Lower leg skin (tissue), 3 donors: ENCODE measurements at regions not wholly inside any gene's neighbourhood (a gene's known extent, or its start where the extent isn't known, plus 50 kb on each side); places are given as distances from the start of the nearest gene placed in this dataset.

ENCODE experiments used
- CTCF ChIP-seq, 3 donors: fragments of 450-650 bp; IDR thresholded peaks; one replicate each; pipeline ENCODE4 v1.5.1; 2016; ENCODE audit warnings: antibody characterized with exemption in 3 of 3, mild to moderate bottlenecking in 3 of 3, moderate library complexity in 2 of 3
- POLR2A ChIP-seq, 2 donors: fragments of 450-650 bp; IDR thresholded peaks; one replicate each; pipeline ENCODE4 v1.6.1; 2016 to 2017; ENCODE audit warnings: antibody characterized with exemption in 2 of 2, mild to moderate bottlenecking in 1 of 2, moderate library complexity in 1 of 2

DNA sequence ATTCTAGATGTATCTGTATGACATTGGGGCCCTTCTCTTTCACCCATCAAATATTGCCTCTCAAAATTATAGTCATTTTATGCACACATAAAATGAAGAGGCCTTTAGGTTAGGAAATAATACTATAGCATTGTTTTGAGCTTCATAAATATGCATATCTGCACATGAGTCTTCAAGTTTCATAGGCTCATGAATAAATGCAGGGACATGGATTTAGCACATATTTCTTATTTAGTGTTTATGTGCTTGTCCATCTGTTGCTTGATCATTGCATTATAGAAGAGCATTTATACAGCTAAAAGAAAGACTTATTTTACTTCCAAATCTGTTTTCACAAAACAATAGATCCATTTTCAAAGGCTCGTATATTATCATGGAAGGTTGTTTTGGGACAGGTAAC, 455.8 kb downstream of the EPM2A start:
- TF ChIP-seq CTCF (IDR thresholded peaks at IDR 0.05) (no peak), POLR2A (IDR thresholded peaks at IDR 0.05) (no peak)
